ENCODE measurements at regions not wholly inside any gene's neighbourhood (a gene's known extent, or its start where the extent isn't known, plus 50 kb on each side); places are given as distances from the start of the nearest gene placed in this dataset.

DNA sequence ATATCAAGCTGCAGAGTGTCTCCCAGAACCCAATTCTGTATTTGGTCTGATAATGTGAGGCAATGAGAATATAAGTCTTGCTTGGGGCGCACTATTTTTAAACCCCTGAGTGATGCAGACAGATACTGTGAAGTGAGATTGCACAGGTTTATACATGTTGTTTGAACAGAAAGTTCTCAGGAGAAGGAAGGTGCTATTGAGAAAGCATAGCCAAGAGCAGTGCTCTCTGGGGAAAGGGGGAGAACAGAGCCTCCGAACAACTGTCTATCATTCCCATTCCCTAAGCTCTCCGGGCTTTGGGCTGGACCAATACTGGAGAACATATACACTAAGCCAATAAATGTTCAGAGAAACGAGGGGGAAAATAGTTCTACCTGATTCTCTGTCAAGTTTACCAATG, 75.8 kb downstream of the PERP start:
- TF ChIP-seq POLR2AphosphoS5 (IDR thresholded peaks at IDR 0.05) = no peak
- TF ChIP-seq, protein P1, sequence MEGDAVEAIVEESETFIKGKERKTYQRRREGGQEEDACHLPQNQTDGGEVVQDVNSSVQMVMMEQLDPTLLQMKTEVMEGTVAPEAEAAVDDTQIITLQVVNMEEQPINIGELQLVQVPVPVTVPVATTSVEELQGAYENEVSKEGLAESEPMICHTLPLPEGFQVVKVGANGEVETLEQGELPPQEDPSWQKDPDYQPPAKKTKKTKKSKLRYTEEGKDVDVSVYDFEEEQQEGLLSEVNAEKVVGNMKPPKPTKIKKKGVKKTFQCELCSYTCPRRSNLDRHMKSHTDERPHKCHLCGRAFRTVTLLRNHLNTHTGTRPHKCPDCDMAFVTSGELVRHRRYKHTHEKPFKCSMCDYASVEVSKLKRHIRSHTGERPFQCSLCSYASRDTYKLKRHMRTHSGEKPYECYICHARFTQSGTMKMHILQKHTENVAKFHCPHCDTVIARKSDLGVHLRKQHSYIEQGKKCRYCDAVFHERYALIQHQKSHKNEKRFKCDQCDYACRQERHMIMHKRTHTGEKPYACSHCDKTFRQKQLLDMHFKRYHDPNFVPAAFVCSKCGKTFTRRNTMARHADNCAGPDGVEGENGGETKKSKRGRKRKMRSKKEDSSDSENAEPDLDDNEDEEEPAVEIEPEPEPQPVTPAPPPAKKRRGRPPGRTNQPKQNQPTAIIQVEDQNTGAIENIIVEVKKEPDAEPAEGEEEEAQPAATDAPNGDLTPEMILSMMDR (IDR thresholded peaks at IDR 0.05) = no peak

Measured in stomach (tissue), 4 donors.